PC-3 (cell line): ENCODE measurements at regions not wholly inside any gene's neighbourhood (a gene's known extent, or its start where the extent isn't known, plus 50 kb on each side); places are given as distances from the start of the nearest gene placed in this dataset.

Source experiments
- CTCF ChIP-seq: fragments of 300-600 bp; sonication (generic); conservative IDR thresholded peaks from 2 replicates; pipeline ENCODE4 v1.5.1; 2017; ENCODE audit warnings: antibody characterized with exemption, low read depth, mild to moderate bottlenecking, low read length
- EZH2 ChIP-seq: fragments of 300-600 bp; sonication (generic); IDR thresholded peaks from one replicate; pipeline ENCODE4 v1.6.1; 2017; ENCODE audit warnings: antibody characterized with exemption, mild to moderate bottlenecking, low read length; ENCODE audit not compliant: unreplicated experiment
- EZH2phosphoT487 ChIP-seq: fragments of 300-600 bp; sonication (generic); IDR thresholded peaks from 2 replicates; pipeline ENCODE4 v1.6.1; 2018; ENCODE audit warnings: mild to moderate bottlenecking, antibody characterized with exemption, low read length, borderline replicate concordance

GRCh38 chr21:41677671-41678015 lies 89.2 kb downstream of the RIPK4 start:
- TF ChIP-seq CTCF (no peak), EZH2 (no peak), EZH2phosphoT487 (no peak)
